ENCODE measurements at regions not wholly inside any gene's neighbourhood (a gene's known extent, or its start where the extent isn't known, plus 50 kb on each side); places are given as distances from the start of the nearest gene placed in this dataset.
A peak's percentile ranks its signal among the peaks of the same experiment; 100 is the strongest.
"Not testable (repeated sequence)": the region's sequence is repeated elsewhere in the genome, so short reads cannot be mapped to it uniquely, and the experiment has no call there.

DNA sequence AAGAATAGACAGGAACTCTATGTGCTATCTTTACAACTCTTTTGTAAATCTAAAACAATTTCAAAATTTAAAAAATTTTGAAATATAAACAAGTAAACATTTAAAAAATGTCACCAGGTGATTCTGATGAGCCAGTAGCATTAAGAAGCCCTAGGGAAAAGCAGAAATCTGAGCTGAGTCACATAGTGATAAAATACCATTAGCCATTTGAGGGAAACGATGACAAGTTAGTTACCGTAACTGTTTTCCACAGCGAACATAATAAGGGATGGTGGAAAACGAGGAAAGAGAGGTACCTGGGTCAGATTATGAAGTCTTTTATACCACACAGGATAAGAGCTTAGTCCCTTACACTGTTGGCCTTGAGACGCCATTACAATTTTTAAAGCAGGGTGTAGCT lies 55.5 kb downstream of the PRR15 start:
- DNase-seq = no peak

DNA sequence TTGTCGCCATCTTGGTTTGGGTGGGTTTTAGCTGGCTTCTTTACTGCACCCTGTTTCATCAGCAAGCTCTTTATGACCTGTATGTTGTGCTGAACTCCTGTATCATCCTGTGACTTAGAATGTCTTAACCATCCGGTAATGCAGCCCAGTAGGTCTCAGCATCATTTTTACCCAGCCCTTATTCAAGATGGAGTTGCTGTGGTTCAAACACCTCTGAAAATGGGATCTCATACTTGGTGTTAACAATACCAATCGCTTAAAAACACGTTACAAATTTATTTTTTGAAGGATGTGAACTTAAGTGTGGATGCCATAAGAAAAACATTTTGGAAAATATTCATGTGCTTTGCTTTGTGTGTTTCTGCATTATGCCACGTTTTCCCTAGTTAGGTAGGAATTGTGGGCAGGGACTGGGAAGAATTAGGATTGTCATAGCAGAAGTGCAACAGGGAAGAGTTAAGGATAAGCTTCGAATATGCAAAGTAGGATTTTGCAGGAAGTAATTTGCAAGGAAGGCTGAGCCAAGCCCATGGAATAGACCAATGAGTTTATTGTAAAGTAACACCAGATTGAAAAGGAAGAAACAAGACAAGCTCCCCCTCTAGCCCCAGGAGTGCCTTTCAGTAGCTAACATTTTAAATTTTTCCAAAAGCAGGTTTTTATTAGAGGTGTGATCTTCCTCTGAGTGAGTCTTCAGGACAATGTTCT lies 56.4 kb downstream of the PRR15 start:
- no peak for DNase-seq

DNA sequence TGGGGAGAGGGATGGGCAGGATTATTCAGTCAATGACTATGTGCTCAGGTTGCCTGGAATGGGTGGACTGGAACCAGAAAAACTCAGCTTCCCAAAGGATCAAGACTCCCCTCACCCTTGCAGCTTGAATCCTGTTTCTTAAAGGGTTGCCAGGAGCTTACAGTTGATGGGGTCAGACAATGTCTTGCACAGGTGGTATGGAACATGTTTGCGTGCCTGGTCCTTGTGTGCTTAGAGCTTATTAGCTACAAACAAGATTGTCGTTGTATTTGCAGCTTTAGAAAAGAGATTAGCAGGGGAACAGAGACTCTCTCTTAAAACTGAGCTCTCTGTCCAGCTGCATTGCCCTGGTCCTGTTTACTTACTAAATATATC lies 56.9 kb downstream of the PRR15 start:
- no peak for DNase-seq

DNA sequence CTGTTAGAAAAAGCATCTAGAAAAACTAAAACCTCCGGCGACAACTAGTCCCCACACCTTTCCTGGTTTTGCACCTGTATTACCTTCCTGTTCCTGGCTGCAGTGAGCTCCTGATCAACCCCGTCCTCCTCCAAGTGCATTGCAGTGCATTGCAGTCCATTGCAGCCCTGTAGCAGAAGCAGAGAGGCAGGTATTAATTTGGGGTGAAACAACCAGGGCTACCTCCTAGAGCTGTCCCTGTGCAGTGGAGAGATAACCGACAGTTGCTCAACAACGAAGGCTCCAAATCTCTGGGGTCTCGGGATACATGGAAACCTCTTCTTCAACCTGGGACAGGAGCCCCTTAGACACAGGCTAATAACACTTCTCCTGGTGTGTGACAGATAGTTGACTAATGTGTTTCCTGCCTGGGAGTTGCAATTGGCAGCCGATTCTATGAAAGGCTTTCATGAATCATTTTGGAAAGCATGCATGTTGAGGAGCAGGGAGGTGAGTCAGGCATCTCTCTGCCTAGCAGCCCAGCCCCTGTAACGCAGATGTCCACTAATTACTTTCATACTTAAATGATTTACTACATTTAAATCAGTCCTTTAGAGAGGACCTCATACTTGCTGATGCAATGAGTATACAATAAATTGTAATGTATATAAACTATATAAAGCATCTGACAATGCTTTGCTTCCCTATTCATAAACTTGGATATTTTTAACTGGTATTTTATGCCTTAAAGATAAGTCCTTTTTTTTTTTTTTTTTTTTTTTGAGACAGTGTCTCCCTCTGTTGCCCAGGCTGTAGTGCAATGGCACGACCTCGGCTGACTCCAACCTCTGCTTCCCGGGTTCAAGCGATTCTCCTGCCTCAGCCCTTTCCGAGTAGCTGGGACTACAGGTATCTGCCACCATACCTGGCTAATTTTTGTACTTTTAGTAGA lies 59.0 kb downstream of the PRR15 start:
- DNase-seq = no peak

DNA sequence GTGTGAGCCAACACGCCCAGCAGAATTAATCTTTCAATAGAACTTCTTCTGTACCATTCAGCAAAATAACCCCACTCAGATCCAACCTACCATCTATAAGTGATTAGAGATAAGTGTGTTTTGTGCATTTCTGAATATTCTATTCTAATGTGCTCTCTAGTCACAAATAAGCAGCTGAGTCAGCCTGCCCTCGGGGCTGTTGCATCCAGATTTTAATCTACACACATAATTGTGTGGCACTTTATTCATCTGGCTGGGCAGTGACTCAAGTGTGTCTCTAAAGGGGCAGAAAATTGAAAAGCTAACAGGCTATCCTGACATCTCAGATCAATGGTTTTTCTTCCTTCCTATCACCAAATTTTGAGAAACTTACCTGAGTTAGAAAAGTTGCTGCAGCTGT lies 60.3 kb downstream of the PRR15 start:
- no peak for DNase-seq

DNA sequence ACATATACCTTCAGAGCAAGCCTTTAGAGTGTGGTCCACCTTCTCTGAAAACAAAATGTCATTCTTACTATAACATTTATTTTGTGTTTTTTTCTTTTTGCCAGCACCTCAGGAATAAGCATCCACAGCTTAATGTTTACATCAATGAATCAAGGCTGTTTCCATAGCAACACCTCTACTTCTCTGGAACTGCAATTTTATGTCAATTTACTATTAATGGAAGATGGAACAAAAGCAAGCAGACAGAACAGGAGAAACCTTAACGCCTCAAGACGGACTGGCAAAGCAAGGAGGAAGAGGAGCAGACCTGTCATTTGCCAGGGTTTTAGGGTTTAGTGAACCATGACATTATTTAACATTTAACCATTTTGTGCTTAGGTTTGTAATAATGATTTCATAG lies 63.1 kb downstream of the PRR15 start:
- DNase-seq = no peak

DNA sequence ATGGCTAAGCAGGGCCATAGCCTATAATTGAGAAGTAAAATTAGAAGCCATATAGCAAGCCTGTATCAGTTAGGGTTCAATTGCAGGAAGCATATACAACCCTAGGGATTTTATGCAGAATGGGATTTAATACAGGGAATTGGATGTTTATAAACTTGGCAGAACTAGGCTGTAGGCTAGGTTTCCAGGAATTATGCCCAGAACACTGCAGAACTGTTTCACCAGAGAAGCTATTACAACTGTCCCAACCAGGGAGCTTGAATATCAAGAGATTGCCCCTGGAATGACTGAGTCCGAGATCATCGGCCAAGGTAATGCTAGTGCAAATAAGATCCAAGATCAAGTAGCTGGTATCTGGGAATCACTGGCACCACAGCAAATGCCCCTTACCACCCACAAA lies 64.0 kb downstream of the PRR15 start:
- DNase-seq = no peak

DNA sequence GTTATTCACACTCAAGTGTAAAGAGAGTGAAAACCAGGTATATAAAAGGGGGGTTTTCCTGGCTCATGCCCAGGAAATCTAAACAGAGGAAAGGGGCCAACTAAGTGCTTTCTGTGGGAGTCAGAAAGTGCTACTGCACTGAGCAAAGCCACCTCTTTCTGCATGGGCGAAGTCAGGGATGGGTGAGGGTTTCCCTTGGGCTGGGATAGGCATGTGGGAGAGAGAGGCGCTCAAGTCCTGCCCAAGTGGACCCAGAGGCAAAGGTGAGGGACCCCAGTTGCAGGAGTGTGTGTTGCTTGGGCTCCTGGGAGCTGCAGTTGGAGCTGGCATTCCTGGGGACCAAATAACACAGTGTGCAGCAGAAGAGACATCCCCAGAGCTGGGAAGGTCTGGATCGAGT lies 65.9 kb downstream of the PRR15 start:
- DNase-seq = no peak

DNA sequence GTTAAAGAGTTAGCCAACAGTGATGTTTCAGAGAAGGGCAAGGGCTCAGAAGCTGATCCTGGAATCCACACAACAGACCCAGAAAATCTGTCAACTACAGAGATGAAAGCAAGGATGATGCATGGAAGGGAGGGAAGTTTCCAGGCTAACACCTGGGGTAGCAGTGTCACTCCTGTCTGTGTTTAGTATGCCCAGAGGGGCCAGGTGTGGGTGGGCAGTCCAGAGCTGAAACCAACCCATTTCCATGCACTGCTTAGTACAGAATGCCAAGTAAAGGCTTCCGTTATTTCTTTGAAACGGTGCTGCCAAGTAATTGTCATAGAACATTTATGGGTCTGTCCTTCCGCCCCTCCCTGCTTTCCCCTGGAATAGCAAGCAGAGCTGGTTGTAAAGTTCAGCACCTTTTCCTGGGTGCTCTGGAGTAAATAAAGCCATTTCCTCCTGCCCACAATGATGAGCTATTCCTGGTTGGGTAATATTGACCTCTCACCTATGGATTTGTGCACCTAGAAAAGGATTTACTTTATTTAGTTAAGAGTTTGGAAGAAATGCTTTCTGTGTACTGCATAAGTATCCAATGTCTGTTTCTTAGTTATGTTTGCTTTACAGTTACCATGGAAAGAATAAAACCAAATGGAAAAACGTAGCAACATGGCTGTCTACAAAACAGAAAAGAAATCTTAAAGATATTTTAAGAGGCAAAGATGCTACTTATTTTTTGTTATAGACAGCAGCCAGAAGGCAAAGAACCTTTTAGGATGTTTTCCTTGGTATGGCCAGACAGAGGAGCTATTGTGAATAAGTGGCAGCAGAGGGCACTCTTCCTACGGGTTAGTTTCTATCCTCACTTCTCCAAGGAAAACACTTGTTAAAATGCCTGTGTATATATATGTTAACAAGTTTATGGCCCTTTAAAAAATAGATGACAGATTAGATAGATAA lies 71.7 kb downstream of the PRR15 start:
- DNase-seq = peak; percentile 68

DNA sequence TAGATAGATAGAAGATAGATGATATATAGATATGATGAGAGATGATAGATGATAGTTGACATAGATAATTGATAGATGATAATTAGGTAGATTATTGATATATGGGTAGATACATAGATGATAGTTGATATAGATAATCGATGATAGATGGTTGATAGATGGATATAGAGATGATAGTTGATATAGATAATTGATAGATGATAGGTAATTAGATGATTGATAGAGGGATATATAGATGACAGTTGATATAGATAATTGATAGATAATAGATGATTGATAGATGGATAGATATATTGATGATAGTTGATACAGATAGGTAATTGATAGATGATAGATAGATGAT lies 72.3 kb downstream of the PRR15 start:
- DNase-seq = no peak

DNA sequence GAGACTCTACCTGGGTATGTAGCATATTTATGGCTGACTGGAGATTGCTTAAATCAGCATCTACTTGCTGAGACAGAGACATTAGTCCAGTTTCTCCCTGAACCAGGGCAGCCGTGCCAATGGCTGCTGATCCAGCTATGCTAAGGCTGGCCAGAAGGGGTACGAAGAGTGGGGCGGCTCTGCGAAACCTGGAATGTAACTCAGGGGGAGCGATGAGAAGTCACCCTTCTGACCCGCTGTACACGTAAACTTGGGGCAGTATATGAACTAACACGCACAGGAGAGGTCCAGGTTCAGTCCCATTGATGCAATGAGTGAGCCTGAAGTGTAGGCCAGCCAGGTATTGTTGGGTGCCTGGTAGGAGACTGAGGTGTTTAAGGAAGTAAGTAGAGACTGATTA lies 73.7 kb downstream of the PRR15 start:
- no peak for DNase-seq

DNA sequence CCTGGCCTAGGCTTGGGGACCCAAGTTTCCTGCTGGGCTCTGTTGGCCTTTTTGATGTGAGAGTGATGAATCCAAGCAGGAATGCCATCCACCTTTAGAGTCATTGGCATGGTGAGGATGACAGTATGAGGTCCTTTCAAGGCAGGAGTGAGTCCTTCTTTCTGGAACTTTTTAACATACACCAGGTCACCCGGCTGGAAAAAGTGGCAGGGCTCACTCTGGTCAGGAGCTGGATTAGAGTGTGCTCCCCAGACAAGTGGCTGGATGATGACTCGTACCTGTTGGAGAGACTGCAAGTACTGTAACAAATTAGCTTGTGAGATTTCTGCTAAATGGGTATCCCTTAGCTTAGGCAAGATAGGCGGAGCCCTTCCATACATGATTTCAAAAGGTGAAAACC lies 75.2 kb downstream of the PRR15 start:
- DNase-seq = not testable (repeated sequence)

DNA sequence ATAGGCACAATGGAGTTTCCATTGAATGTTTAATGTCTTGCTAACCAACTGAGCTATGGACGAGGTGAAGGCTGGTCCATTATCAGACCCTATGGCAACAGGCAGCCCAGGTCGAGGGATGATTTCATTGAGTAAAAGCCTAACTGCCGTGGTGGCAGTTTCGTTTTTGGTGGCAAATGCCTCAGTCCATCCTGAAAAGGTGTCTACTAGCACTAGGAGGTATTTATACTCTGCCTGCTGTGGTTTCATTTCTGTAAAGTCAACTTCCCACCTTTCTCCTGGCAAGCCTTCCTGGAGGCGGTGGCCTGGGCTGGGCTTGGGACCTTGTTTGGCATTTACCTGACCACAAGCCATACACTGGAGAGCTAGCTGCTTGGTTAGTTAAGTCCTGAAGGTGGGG lies 75.8 kb downstream of the PRR15 start:
- DNase-seq = no peak

DNA sequence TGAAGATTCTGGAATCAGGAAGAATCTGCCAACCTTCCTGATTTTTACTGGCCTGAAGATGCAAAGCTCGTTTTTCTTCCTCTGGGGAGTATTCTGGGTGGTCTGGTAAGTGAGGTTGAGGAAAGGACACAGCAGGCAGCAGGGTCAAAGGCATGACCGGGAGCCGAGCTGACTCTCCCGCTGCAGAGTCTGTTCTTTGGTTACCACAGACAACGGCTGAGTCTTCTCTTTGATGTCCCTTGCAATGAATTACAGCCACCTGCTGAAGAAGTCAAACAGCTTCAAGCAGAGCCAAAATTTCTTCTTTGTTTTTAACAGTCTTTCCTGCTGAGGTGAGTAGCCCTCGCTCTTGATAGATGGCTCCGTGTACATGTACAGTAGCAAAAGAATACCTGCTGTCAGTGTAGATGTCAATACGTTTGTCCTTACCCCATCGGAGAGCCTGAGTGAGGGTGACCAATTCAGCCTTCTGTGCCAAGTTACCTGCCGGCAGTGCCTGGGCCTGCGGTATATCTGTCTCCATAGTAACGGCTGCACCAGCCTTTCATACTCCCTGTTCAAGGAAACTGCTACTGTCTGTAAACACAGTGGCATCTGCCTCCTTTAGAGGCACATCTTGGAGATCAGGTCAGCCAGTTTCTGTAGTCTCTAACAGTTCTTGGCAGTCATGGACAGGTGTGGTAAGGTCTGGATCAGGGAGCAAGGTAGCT lies 76.4 kb downstream of the PRR15 start:
- peak; percentile 47 for DNase-seq

DNA sequence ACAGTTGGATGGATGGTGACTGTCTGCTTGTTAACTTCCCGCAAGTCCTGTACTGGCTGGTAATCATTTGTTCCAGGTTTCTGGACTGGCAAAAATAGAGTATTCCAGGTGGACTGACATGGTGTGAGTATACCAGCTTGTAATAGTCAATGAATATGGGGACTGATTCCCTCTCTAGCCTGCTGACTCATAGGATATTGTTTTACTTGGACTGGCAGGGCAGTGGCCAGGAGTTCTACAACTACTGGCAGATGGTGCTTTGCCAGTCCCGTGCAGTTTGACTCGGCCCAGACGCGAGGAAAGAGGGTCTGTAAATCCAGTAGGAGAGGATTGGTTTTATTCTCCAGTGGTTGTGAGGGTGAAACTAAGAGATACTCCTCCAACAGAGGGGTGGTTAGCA lies 78.0 kb downstream of the PRR15 start:
- no peak for DNase-seq

DNA sequence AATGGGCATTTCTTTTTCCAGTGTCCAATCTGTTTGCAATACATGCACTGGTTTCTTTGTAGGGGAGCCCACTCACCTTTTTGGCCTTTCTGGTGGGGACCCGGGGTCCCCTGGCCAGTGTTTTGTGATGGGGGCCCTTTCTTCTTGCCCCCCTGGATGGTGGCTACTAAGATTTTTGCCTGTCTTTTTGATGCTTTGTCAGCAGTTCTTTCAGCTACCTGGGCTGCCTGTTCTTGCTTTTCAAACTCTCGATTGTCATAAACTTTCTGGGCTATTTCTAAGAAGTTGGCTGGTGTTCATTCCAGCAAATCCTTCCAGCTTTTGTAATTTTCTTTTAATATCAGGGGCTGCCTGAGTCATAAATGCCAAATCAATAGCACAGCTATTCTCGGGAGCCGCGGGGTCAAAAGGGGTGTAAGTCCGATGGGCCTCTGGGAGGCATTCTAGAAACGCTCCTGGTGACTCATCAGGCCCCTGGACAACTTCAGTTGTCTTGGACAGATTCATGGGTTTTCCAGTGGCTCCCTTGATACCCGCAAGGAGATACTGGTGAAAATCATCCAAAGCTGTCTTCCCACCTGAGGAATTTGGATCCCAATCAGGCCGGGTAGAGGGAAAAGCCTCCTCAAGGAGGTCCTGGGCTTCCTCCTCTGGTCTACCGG lies 79.0 kb downstream of the PRR15 start:
- DNase-seq = no peak

DNA sequence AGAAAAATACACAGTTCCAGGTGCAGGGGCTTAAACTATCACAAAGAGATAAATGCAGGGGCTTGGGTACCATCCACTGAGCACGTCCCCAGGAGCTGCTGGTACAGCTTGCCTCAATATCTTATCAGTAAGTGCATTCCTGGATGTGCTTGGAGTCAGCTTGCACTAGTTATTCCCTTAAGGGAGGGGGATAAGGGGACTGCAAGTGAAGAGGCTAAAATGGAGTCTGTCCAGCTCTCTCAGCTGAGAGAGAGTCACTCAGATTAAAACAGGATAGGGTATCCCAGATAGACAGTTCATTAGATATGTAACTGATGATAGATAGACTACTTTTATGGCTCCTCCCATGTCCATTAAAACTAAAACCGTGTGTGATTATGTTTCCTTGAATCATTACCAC lies 82.5 kb downstream of the PRR15 start:
- DNase-seq = not testable (repeated sequence)

DNA sequence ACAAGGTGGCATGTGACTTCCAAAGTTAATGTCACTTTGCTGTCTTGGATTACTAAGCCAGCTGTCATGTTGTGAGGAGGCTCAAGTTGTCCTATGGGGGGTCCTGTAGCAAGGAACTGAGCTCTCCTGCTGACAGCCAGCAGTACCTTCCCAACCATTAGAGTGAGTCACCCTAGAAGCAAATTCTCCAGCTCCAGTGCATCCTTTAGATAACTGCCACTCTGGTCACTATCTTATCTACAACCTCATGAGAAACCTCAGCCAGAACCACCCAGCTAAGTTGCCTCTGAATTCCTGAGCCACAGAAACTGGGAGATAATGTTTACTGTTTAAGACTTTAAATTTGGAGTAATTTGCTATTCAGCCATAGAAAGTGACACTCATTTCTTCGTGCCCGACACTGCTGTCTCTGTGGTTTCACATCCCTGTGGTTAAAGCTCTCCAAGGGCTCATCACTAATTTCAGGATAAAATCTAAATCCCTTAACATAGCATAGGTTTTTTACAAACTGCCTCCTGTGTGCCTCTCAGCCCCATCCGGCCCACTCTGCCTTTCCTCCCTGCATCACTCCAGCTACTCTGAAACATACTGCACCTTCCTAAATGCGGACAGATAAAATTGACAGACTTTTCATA lies 83.5 kb downstream of the PRR15 start:
- DNase-seq = no peak

DNA sequence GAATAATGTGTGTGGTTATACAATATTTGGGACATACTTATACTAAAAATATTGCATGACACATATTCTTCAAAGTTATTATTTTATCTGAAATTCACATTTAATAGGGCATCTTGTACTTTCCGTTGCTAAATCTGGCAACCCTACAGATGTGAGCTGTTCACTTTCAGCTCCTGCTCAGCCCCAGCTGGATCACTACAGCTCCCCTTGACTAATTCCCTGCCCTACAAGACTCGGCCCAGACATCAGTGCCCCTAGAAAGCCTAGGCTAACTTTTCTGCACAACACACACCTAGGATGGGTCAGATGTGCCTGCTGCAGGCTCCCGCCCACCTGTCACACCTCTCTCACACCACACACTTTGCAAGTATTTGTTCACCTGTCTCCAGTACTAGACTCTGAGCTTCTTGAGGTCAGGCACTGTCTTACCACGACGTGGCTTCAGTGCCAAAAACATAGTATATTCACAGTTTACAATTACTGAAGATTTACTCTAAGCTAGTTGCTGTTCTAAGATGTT lies 84.1 kb downstream of the PRR15 start:
- not testable (repeated sequence) for DNase-seq

DNA sequence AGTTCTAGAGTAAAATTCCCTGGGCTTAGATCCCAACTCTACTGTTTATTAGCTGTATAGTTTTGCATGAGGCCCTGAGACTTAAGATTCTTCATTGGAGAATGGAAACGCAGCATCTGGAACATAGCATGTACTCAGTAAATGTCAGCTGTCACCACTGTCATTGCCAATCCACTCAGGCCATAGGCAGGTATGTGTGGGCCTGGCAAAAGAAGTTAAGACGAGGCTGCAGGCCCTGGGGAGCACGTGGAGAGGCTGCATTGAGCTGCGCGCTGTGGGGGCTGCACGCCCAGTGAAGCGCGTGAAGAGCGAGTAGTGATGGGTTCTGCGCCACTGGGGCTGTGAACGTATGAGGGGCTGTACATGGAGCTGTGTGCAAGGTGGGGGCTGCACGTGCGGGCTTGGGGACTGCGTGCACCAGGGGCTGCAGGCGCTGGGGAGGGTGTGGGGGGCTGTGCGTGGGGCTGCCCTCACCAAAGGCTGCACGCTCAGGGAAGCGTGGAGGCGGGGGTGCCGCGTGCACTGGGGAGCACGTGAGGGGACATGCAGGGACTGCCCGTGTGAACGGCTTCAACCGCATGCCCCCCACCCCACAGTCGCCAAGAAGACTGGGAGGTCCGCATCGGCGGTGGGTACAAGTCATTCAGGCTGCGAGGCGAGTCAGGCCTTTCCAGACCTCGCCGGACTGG lies 85.5 kb downstream of the PRR15 start:
- no peak for DNase-seq

DNA sequence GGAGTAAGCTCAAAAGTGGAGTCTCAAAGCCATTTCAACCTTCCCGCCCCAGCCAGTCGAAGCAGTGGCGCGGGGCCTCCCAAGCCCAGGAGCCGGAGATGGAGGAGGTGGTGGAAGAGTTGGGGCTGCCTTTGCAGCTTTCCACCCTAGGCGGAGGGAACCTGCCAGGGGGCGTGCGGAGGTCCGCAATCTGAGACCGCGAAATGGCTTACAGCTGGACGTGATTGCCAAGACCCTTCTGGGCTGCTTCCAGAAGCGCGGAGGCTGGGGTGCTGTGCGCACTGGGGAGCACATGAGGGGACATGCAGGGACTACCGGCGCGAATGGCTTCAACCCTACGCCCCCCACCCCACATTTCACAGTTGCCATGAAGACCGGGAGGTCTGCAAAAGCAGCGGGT lies 86.2 kb downstream of the PRR15 start:
- DNase-seq = no peak
